Activated CD8-positive, alpha-beta T cell treated with anti-CD3 and anti-CD28 coated beads for 36 hours (primary cell): ENCODE measurements at regions not wholly inside any gene's neighbourhood (a gene's known extent, or its start where the extent isn't known, plus 50 kb on each side); places are given as distances from the start of the nearest gene placed in this dataset.

Experiments
- ATAC-seq: fragments of 200-7000 bp; cut with Tn5 transposase; one replicate; pipeline ENCODE4 v1.10.0; 2021; ENCODE audit warnings: mild to moderate bottlenecking, moderate library complexity
- CTCF ChIA-PET: fragments of 350-600 bp; sonication (Branson Sonifier 250); formaldehyde crosslinking; loops from one replicate; lab custom pipeline; 2021; ENCODE audit warnings: antibody characterized with exemption; lab: Charles Lee
- POLR2A ChIA-PET: fragments of 350-600 bp; sonication (Branson Sonifier 250); formaldehyde crosslinking; loops from one replicate; lab custom pipeline; 2021; ENCODE audit warnings: antibody characterized with exemption; lab: Charles Lee
- DNase-seq: peaks from one replicate; pipeline ENCODE4 v3.0.0-alpha.2; 2020
- H3K27ac Mint-ChIP-seq: one replicate; pipeline ENCODE4 v1.8.0; 2021; ENCODE audit warnings: mild to moderate bottlenecking, mixed read lengths
- H3K27me3 Mint-ChIP-seq: one replicate; pipeline ENCODE4 v1.8.0; 2021; ENCODE audit warnings: mixed read lengths
- H3K36me3 Mint-ChIP-seq: one replicate; pipeline ENCODE4 v1.8.0; 2021; ENCODE audit warnings: low read depth, mixed read lengths
- H3K4me1 Mint-ChIP-seq: one replicate; pipeline ENCODE4 v1.8.0; 2021; ENCODE audit warnings: low read depth, mixed read lengths
- H3K4me3 Mint-ChIP-seq: one replicate; pipeline ENCODE4 v1.8.0; 2021; ENCODE audit warnings: mild to moderate bottlenecking, moderate library complexity, mixed read lengths
- H3K9me3 Mint-ChIP-seq: one replicate; pipeline ENCODE4 v1.8.0; 2021; ENCODE audit warnings: mixed read lengths
- CTCF ChIP-seq: fragments of 200-600 bp; IDR thresholded peaks from one replicate; pipeline ENCODE4 v1.8.0; 2022; ENCODE audit warnings: antibody characterized with exemption, mild to moderate bottlenecking
- intact Hi-C: fragments of 100-400 bp; cut with micrococcal nuclease; formaldehyde crosslinking; loops from one replicate; pipeline ENCODE4 v1.10.0; 2022

DNA sequence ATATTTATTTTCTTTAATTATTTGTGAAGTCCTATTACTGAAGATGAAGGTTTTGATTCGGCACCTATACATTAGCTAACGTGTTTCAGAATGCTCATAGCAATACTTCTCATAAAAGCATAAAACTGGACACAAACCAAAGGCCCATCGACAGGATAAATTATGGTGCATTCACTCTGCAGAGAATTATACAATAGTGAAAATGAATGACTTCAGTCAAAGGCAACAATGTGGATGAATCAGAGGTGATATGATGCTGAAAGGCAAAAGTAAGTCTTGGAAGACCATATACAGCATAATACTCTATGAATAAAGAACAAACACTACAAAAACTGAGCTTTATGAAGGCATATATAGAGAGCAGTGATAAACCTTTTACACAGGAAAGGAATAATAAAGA, 156.6 kb upstream of the EGLN3 start:
- Mint-ChIP-seq H3K36me3 (no peaks in the 10 kb centered on the region), H3K4me1 (no peaks in the 10 kb centered on the region), H3K27ac (no peak overlapping the region), H3K9me3 (no peaks in the 10 kb centered on the region), H3K27me3 (peaks cover 1% of the 10 kb centered on the region), H3K4me3 (no peak overlapping the region)
- TF ChIP-seq CTCF, result no peak
- POLR2A ChIA-PET, result no interaction called here
- intact Hi-C loops, result no loop called here
- CTCF ChIA-PET, result interaction anchor here (1.7 kb wide), 1 partner anchor 9 kb away, joined by 6 read pairs; no protein-coding TSS in a partner anchor
- DNase-seq (no peak), ATAC-seq (no peak)

GRCh38 chr14:34106310-34106709, 155.4 kb upstream of the EGLN3 start:
- H3K9me3 Mint-ChIP-seq, result no peaks in the 10 kb centered on the region
- ATAC-seq, result no peak
- intact Hi-C loops, result no loop called here
- H3K4me3 Mint-ChIP-seq, result no peak overlapping the region
- no peak overlapping the region for H3K27ac Mint-ChIP-seq
- ChIA-PET CTCF (interaction anchor here (1.2 to 1.7 kb wide), 2 partner anchors 8 to 9 kb away, joined by 3 to 6 read pairs; no protein-coding TSS in a partner anchor), POLR2A (no interaction called here)
- H3K36me3 Mint-ChIP-seq, result no peaks in the 10 kb centered on the region
- TF ChIP-seq CTCF, result no peak
- peaks cover 1% of the 10 kb centered on the region for H3K27me3 Mint-ChIP-seq
- no peaks in the 10 kb centered on the region for H3K4me1 Mint-ChIP-seq
- no peak for DNase-seq

DNA sequence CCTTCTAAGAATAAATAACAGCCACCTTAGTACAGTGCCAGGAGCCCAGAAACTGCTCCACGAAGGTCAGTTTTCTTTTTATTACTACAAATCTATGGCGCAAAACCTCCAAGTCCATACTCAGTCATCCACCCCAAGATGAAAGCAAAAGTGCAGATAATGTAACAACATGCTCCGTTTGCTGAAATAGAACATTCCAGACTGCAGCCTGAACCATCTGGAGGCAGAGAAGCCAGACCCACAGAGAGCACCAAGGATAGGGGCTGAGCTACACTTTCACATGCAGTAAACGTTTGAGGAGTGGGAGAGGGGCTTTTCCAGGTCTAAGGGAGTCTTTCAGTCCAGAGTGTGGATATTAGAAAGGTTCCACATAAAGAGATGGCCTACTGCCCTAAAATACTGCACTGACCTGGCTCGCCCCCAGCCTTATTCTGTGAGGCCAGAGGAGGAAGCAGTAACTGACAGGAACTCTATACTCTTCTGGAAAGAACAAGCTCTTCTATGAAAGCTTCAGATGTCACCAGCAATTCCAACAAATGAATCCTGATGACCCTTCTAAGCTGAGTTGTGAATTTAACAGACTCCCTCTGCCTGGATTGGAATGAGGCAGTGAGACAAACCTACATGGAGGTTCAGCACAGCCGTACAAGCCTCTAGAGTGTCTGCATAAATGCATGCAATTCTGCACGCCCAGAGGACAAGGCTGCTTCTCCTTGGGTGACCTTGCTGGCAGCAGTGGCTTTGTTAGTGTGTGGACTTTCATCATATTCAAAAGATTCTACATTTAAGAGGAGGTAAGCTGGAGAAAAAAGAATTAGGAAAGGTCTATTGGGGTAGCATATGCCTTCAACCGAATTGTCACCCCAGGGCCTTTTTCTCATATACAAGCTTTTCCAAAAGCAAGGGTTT, 153.9 kb upstream of the EGLN3 start:
- POLR2A ChIA-PET, result no interaction called here
- H3K4me1 Mint-ChIP-seq, result no peaks in the 10 kb centered on the region
- no peaks in the 10 kb centered on the region for H3K27me3 Mint-ChIP-seq
- H3K9me3 Mint-ChIP-seq, result no peaks in the 10 kb centered on the region
- DNase-seq, result no peak
- intact Hi-C loops, result no loop called here
- H3K4me3 Mint-ChIP-seq, result no peak overlapping the region
- CTCF ChIA-PET, result interaction anchor here (0.6 to 1.3 kb wide), 2 partner anchors 265 to 1334 kb away, joined by 3 to 4 read pairs; no protein-coding TSS in a partner anchor
- no peaks in the 10 kb centered on the region for H3K36me3 Mint-ChIP-seq
- no peak for ATAC-seq
- H3K27ac Mint-ChIP-seq, result no peak overlapping the region
- TF ChIP-seq CTCF, result no peak

GRCh38 chr14:34103176-34103575, 152.3 kb upstream of the EGLN3 start:
- ChIA-PET POLR2A (no interaction called here), CTCF (interaction anchor here (1.3 kb wide), 1 partner anchor 263 kb away, joined by 4 read pairs; no protein-coding TSS in a partner anchor)
- intact Hi-C loops, result no loop called here
- H3K27me3 Mint-ChIP-seq, result no peaks in the 10 kb centered on the region
- DNase-seq, result no peak
- no peaks in the 10 kb centered on the region for H3K9me3 Mint-ChIP-seq
- H3K4me3 Mint-ChIP-seq, result no peak overlapping the region
- TF ChIP-seq CTCF, result no peak
- H3K4me1 Mint-ChIP-seq, result peaks cover 2% of the 10 kb centered on the region
- H3K36me3 Mint-ChIP-seq, result no peaks in the 10 kb centered on the region
- no peak overlapping the region for H3K27ac Mint-ChIP-seq
- no peak for ATAC-seq

GRCh38 chr14:34099635-34100034, 148.8 kb upstream of the EGLN3 start:
- ATAC-seq (no peak), DNase-seq (no peak)
- Mint-ChIP-seq H3K36me3 (no peaks in the 10 kb centered on the region), H3K4me1 (peaks cover 2% of the 10 kb centered on the region), H3K9me3 (no peaks in the 10 kb centered on the region), H3K4me3 (no peak overlapping the region), H3K27ac (no peak overlapping the region), H3K27me3 (peaks cover 3% of the 10 kb centered on the region)
- intact Hi-C loops, result loop anchor here (5.0 kb wide), 1 partner anchor 252 kb away; no protein-coding TSS in a partner anchor
- ChIA-PET POLR2A (no interaction called here), CTCF (interaction anchor here (0.6 to 1.2 kb wide), 2 partner anchors 251 to 637 kb away, joined by 3 to 4 read pairs; no protein-coding TSS in a partner anchor)
- TF ChIP-seq CTCF, result no peak
